Stimulated activated CD4-positive, alpha-beta T cell treated with anti-CD3 and anti-CD28 coated beads, Interleukin-1b, Interleukin-23, amount 100 ng/mL, for 1 hour (primary cell): ENCODE measurements at regions not wholly inside any gene's neighbourhood (a gene's known extent, or its start where the extent isn't known, plus 50 kb on each side); places are given as distances from the start of the nearest gene placed in this dataset.
"Not testable (repeated sequence)": the region's sequence is repeated elsewhere in the genome, so short reads cannot be mapped to it uniquely, and the experiment has no call there.

Source experiments
- DNase-seq, 2 donors: peaks; one replicate each; pipeline ENCODE4 v3.0.0-alpha.2; 2020; ENCODE audit warnings: low read depth in 2 of 2

DNA sequence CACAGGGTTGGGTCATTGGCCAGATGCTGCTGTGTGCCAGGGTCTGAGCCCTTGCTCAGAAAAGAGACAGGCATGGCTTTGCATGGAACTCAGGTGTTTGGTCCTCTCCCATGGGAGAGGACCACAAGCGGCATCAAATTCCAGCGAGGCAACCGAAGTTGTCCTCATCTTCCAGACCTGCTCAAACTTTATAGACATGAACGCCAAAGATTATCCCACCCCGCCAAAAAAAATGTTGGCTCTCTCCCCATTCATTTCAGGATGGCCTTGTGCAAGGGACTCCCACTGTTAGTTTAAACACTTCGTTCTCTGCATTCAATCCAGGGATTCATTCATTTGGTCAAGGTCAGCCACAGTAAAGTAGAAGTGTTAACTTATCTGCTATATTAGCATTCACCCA, 360.8 kb upstream of the ZFHX3 start:
- DNase-seq = no peak

DNA sequence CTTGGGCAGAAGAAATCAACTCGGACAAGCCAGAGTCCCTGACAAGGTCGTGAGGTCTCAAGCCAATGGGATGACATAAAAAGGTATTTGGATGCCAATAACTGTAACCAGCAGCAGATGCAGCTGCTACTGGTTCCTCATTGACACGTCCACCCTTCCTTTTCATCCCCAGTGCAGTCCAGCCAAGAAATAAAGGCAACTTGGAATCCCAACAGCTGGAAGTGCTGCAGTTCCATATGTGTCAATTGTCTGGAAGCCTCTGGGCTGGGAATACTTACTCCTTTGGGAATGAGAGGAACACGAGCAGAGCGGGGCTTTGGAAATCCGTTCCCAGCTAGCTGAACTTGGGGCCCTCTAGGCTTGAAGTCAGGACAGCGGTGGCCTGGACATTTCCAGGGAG, 360.4 kb upstream of the ZFHX3 start:
- no peak for DNase-seq

DNA sequence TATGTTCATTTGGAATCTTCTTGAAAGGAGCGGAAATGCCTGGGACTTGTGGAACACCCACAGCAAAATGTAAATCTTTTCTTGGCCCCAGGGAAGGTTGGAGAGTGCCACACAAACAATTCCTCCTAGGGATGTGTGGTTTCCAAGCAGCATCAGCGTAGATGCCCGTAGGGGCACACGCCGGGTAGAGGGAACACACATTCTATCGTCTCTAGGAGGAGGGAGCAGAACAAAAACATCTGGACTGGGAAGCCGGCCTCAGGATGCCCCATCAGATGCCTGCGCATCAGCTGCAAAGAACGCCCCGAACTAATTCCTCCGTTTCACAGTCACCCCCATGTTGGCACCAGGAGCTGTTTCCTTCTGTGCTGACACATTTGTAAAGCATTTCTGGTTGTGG, 357.9 kb upstream of the ZFHX3 start:
- DNase-seq = no peak

DNA sequence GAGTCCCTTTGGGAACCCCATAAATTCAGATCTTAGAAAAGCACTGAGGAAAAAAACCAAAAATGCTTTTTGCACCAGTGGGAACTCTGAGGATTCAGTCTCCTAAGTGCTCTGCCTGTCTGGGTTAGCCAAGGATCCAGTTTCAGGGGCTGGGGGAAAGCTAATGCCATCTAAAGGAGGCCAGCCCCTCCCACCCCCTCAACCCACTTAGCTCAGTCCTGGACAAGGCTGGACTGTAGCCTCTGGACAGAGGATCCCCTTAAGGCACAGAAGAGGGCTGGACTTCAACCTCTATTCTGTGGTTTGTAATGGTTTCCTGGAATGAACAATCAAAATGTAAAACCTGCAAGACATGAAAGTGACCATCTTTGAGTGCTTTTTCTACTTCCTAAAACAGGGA, 356.1 kb upstream of the ZFHX3 start:
- no peak for DNase-seq

DNA sequence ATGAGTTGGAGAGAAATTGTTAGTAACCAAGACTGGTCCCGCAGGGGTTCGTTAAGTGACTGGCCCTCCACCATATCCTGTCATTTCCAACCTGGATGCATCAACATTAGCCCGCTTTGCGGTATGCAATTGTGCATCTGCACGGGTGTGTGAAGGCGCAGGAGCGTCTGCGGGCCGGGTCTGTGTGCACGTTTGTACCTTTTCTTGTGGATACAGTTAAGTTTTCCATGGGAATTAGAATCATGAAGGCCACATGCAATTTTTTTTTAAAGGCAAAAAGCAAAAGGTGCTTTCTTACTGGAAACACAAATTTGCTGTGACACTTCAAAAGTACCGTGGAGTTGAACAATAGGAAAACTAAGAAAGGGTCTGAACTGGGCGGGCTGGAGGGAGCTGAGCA, 355.4 kb upstream of the ZFHX3 start:
- DNase-seq = no peak

DNA sequence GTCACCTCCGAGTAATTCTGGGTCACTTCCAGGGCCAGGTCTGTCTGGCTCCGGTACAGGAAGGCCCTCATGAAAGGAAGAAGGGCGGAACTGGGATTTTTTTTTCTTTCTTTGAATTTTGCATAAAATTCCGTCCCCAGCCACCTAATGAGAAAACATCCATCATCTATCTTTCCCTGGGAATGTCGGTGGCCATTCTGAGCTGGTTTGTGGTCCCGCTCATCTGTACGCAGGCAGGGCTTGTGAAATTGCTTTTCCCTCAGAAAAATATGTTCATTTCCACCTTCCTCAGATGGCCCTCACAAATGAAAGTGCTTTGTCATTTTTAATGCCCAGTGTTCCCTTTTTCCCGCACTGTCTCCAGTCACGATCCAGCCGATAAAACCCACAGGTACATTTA, 353.0 kb upstream of the ZFHX3 start:
- DNase-seq = no peak

DNA sequence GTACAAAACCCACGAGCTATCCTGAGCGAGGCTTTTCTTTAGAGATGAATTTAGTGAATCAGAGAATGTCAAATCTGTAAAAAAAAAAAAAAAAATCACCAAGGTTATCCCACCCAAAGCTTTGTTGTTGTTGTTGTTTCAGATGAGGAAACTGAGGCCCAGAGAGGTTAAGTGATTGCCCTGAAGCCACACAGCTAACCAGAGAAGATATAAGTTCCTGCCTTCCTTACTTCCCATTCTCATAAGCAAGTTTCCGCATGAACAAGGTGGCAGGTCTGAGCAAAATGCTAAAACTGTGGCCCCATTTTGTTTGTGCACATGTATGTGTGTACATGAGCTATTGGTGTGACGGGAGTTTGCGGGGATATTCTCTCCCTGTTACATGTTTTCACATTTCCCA, 352.1 kb upstream of the ZFHX3 start:
- DNase-seq = no peak

DNA sequence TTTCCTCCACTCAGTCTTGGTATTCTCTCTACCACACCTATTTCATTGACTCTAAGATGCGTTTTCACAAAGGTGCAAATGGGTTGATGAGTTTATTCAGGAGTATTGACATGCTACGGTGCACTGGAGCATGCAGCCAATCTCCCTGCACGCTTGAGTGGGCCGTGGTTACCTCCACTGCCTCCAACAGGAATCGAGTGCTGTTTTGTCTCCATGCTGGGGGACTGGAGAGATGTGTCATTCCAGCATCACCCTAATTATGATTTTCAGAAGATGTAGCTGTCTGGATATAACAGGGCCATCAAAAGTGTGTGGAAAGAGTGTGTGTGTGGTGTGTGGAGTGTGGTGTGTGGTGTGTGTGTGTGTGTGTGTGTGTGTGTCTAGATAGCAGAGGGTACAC, 351.6 kb upstream of the ZFHX3 start:
- DNase-seq = no peak

DNA sequence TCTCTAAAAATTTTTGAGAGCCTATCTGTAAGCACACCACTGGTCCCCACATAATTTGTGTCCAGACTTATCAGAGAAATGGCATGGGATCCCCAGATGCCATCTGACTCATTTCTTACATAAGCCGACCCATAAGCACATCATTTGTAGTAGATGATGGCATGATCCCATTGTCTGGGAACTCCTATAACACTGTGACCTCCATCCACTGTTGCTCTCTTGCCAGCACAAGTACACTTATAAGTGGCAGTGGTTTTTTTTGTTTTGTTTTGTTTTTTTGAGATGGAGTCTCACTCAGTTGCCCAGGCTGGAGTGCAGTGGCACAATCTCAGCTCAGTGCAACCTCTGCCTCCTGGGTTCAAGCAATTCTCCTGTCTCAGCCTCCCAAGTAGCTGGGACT, 350.7 kb upstream of the ZFHX3 start:
- DNase-seq = not testable (repeated sequence)

DNA sequence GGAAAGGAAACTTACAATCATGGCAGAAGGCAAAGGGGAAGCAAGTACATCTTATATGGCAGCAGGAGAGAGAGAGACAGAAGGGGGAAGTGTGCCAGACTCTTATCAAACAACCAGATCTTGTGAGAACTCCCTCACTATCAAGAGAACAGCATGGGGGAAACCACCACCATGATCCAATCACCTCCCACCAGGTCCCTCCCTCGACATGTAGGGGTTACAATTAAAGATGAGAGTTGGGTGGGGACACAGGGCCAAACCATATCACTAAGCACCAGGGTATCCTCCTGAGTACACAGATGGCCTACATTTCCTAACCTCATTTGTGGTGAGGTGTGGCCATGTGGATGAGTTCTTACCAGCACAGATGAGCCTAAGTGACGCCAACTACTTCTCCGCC, 348.6 kb upstream of the ZFHX3 start:
- DNase-seq = no peak

DNA sequence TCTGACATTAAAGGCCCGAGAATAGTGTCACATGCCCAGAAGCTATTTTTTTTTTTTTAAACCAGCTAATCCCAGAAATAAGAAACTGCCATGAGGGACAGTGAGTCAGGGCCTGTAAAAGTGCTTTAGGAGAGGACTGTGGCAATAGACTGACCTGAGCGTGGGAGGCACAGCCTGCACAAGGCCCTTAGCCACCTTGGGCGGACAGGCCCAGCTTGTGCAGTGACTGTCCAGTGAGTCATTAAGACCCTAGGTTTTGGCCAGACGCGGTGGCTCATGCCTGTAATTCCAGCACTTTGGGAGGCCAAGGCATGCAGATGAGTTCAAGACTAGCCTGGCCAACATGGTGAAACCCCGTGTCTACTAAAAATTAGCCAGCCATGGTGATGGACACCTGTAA, 343.0 kb upstream of the ZFHX3 start:
- DNase-seq = no peak

DNA sequence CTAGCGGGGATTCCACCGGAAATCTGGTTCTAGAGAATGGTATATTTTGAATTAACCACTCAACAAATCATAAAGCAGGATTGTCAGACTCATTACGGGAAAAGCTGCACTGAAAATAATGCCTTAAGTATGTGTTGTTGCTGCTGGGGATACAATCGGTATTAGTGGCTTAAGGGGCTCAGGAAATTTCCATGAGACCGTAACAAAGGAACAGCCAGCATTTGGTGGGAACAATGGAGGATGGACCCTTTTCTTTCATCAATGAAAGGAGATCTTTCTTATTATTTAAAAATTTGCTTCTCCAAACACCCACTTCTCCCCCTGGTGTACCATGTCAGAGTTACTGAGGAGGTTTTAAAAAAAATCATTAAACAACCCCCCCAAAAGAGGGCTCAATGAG, 342.6 kb upstream of the ZFHX3 start:
- DNase-seq = no peak

DNA sequence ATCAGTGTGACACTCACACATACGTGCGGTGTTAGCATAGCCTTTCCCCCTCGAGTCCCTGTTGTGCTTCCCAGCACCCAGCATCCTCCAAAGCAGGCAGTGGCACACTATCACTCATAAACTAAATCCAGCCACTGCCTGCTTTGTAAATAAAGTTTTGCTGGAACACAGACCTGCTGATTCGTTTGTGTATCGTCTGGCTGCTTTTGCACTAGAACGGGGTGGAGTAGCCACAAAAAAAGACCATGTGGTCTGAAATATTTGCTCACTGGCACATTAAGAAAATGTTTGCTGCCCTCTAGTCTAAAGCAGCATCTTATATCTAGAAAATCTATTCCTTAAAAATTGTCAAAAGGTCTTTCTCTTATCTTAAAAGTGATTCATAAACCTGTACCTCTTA, 341.2 kb upstream of the ZFHX3 start:
- no peak for DNase-seq

DNA sequence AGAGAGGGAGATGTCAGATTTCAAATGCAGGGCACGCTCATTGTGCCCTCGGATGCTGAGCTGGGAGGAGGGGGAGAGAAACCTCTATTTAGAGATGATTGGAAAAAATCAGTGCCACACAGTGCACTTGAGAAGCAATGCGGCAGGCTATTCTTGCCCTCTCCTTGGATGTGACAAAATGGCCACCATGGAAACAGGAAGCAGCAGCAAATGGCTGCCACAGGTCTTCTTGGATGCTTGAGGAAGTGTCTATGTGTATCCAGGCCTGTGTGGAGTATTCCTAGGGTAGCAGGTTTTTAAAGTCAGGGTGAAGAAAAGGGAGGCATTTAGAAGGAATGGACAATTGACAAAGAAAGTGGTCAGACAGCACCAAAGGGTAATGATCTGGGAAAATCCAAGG, 340.1 kb upstream of the ZFHX3 start:
- DNase-seq = no peak

DNA sequence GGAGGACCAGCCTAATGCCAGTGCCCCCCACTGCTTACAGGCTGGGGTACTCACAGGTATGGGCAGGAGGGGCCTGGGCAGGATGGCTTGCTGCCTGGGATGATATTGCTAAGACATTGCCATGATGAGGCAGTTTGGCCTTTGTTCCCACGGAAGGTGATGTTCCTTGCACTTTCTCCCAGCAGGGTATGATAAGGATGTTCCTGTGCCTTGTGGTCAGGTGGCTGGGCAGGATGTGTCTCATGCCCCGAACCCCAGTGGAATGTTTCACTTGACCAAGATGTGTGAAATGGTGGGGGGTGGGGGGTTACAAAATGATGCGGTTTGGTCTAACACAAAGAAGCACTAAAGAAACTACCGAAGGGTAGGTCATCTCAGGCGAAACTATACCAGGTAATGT, 337.8 kb upstream of the ZFHX3 start:
- no peak for DNase-seq

DNA sequence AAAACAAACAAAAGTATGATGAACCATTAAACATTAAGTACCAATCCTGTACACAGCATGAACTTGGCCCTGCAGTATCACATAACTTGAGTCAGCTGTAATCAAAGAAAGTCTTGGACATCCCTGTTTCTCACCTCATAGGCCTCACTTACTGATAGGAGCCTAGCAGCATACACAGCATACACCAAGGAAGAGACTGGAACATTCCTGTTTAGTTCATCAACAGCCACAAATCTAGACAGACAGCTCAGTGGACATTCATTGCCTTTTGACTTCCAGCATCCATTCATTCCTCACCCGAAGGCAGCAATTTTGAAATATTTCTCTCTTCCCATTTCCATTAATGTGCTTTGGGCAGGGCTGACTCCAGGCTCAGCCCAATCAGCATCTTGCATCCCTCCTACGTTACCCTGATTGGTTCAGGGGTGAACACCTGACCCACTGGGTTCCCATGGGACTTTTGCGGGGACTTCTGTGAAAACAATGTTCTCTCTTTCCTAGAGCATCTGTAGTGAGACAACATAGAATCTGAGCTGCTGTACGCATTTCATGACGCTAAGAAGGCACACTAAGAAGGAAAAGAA, 336.7 kb upstream of the ZFHX3 start:
- DNase-seq = no peak

DNA sequence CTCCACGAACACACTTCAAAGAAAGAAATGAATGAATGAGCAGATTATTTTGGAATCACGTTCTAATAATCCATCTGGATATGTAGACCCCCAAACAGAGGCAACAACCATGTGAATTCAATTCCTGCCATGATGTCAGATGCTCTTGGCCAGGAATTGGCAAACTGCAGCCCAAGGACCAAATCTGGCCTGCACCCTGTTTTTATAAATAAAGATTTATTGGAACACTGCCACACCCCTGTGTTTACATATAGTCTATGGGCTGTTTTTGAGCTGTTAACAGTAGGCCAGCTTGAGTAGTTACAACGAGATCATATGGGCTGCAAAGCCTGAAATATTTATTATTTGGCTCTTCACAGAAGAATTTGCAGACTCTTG, 336.0 kb upstream of the ZFHX3 start:
- DNase-seq = no peak

DNA sequence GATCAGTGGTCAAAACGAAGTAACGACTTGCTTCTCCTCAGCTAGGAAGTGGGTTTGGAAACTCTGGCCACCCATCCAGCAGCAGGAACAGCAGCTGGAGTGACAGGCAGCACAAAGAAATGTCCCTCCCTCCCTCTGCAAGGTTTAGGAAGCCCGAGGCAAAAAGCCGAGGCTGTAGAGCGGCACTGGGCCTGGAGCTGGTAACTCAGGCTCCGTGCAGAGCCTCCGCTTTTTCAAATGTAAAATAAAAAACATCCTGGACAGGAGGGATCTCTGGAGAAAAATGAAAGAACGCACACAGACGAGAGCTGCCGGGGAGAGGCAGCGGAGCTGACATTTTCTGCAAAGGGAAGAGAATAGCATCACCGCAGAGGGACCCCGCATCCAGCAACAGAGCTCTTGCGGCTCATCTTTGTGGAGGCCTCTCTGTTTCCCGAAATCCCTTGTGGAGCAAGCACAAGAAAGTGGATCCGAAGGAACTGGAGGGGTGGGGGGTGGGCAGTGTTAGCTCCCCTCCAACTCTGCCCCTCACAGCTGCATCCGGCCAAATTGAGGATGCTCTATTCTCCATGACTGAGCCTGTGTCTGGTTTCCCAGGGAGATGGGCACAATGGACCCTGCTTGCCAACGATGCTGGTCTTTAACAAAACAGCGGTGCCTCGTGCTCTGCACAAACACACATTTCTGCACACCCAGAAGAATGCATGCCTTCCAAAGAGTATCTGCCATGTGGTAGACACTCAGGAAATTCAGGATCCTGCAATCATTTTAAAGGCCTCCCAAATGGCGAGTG, 335.5 kb upstream of the ZFHX3 start:
- no peak for DNase-seq

DNA sequence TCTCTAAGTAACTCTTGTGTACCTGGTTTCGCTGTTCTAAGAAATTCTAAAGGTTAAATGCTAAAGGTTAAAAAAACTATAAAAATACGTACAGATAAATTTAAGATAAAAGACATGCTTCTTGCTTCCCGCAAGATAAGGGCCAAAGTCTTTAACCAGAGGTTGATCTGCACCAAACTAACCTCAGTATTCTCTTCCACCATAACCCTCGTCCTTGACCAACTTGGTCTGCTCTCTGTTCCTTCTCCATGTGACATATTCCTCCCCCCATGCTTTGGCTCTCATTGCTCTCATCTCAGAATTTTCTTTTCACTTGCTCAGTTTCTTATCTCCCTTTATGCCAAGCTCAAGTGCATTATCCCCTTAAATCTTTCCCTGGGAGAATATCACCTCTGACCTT, 330.5 kb upstream of the ZFHX3 start:
- no peak for DNase-seq

DNA sequence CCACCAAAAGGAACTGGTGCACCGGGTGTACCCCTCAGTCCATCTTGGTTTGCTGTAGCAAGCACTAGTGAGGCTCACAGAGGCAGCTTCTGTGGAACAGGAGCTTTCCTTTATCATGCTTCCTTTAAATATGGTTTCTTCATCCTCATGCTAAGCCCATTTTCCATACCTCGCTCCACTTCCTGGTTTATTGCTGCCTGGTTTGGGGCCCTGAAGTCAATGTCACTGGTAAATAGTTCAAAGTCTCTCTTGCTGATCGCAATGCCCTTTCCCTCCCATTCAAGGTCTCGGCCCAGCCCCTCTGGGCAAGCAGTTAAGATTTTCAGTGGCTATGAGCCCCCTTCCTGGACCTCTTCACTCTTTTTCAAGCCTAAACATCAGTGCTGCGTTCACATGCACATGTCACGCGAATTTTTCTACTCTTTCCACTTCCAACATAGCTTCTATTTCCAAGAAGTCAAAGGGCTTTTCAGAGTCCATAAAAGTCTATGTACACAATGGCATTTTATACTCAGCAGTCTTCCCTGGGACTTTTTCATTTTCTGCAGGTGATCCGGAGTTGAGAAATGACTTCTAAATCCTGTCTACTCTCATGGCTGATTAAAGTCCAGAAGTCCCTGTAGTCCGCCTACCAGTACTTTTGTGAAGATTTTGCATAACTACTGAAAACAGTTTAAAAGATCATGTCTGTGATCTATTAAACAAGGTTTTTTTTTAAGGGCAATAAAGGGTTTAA, 323.8 kb upstream of the ZFHX3 start:
- no peak for DNase-seq

DNA sequence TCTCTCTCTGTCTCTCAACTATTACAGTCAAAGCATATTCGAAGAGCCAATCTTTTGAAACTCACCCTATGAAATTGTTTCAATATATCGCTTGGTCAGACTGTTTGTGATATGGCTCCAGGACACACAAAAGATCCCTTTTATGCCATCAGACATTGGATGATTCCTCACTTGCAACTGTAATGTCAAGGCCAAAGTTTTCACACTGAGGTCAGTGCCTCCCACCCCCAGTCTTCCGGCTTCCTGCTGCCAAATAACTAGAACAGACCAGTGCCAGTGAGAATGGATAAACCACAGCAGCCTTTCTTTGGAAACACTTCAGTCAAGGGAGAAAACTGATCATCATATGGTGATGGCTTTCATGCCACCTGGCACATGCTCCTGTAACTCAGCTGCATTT, 321.9 kb upstream of the ZFHX3 start:
- no peak for DNase-seq

DNA sequence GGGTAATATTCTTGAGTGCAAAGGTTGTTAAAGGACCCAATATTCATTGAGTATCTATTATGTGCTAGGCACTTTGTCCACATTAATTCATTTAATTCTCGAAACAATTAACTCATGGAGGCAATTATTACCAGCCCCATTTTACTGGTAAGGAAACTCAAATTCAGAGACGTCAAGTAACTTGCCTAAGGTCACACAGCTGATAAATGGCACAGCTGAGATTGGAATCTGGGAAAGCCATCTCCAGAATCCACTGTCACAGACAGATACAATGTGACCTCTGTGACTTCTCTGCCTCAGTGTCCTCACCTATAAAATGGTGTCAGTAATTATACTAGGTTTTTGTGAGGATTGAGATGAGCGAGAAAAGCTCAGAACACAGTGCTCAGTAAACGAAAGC, 320.8 kb upstream of the ZFHX3 start:
- no peak for DNase-seq

DNA sequence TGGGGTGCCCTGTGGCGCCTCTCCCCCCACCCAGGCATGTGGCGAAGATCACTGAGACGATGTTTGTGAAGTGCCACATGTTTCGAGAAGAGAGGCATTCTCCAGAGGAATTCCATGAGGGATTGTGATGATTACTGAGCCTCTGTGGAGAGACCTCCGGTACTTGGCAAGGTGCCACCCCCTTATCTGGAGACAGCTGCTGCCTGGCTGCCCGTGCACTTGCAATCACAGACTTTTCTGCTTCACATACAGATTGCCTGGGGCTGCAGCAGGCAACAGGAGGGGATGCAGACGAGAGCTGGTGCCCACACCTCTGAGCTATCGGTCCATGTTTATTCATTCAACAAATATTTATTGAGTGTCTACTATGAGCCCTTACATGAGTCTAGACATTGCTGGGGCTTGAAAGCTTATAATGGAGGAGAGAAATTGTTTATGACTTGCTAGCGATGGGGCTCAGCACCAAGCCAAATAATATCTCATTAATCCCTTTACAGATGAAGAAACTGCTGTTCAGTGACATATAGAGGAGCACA, 317.2 kb upstream of the ZFHX3 start:
- no peak for DNase-seq
